ENCODE measurements at regions not wholly inside any gene's neighbourhood (a gene's known extent, or its start where the extent isn't known, plus 50 kb on each side); places are given as distances from the start of the nearest gene placed in this dataset.

DNA sequence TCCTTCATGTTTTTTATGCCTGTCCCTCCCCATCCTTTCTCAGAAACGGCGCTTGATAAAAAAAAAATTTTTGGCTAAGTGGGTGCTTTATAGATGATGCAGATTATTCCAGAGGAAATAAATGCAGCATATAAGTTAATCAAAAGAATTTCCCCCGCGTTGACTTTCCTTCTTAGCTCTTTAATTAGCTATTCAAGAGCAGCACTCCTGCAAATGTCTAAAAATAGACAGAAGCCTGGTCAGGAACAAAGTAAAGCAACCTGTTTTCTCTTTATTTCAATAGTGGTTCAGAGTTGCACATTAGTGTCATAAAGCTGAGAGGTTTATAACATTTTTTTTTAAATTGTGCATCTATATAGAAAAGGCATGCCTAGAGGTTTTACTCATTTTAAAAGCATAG, 439.5 kb upstream of the LRRC7 start:
- FAIRE-seq: no peak
- no peak for DNase-seq (ENCODE audit: low spot score)

- DNase-seq (ENCODE audit: low spot score): no peak
- no peak for FAIRE-seq
These were observed 438.2 kb upstream of the LRRC7 start for GRCh38 chr1:69129538-69129937.

DNA sequence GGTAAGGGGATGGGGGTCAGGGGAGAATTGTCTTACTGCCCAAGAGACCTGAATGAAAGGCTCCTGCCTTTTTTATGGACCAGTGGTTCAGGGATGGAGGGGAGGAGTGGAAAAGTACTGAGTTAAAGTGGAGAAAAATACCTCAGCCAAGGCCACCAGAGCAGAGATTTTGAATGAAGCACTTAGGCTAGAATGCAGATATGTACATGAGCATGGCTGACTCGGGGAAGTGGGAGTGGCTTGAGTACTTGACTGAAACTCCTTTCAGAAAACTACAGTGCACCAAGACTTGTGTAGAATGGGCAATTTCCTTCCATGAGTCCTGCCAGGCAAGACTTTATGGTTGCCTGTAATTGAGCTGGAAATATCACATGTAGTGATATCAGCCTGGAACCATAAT, 429.6 kb upstream of the LRRC7 start:
- no peak for DNase-seq (ENCODE audit: low spot score)
- FAIRE-seq: no peak

DNA sequence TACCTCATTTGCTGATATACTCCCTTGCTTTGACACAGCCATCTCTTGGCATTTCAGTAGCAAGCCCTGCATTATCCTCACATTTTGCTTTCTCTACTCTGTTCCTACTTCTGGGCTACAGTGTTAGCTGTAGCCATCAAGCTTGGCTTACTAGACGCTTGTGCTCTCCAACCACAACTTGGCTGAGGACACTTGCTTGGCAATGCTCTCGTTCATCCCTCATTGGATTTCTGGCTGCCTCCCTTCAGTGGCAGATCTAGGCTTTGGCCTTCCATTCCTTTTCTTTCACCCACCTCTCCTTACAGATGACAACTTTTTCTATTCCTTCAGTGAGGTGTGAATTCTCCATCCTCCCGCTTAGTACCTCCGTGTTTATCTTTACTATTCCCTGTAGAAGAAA, 428.7 kb upstream of the LRRC7 start:
- no peak for FAIRE-seq
- no peak for DNase-seq (ENCODE audit: low spot score)

- no peak for DNase-seq (ENCODE audit: low spot score)
- no peak for FAIRE-seq
These were observed 421.4 kb upstream of the LRRC7 start for GRCh38 chr1:69146303-69146702.

- DNase-seq (ENCODE audit: low spot score): no peak
- FAIRE-seq: no peak
These were observed 419.0 kb upstream of the LRRC7 start for GRCh38 chr1:69148731-69149130.

DNA sequence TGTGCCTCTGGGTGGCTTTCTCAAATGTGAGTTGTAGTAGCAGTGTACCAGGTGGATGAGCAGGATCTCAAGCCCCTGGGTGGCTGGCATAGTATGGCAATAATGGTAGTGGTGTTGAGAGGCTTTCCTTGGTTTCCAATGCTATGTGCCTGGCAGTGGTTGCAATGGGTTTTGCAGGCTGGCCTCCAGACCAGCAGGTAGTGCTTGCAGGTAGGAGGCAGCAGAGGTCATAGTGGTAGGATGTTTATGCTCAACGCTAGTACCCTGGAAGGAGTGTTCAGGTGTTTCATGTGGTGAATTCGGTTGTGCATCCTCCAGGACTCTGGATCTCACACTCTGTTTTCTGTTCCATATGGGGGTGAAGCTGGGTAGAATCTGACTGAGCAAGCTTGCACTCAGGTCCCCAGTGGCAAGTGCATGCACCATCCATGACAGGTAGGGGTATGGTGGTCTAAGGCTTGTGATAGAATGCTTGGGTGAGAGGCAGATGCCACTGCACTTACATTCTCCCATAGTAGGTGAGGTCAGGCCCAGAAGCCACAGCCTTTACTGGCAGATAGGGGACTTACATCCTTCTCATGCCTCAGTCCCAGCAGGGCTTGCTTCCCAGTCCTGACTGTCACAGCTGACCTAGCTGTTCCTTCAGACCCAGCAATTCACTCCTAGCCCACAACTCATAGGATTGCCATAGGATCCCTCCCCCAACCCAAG, 410.5 kb upstream of the LRRC7 start:
- DNase-seq (ENCODE audit: low spot score) (no peak), FAIRE-seq (no peak)

- no peak for FAIRE-seq
- no peak for DNase-seq (ENCODE audit: low spot score)
These were observed 404.5 kb upstream of the LRRC7 start for GRCh38 chr1:69163241-69163640.

DNA sequence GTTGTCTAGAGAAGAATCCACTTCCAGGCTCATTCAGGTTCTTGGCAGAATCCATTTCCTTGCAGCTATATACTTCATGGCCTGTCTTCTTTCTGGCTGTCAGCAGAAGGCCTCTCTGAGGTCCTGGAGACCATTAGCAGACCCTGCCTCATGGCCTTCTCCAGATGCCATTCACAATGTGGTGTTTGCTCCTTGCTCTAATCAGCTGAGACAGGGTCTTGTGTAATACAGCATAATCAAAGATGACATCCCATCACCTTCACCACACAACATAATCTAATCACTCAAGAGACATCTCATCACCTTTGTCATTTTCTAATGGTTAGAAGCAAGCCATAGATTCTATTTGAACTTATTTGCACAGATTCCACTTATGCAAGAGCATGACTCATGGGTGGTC, 403.9 kb upstream of the LRRC7 start:
- no peak for DNase-seq (ENCODE audit: low spot score)

GRCh38 chr1:69167876-69168275, 399.8 kb upstream of the LRRC7 start:
- FAIRE-seq: no peak
- no peak for DNase-seq (ENCODE audit: low spot score)

More for the DNA sequence above, 403.9 kb upstream of the LRRC7 start:
- FAIRE-seq: no peak

DNA sequence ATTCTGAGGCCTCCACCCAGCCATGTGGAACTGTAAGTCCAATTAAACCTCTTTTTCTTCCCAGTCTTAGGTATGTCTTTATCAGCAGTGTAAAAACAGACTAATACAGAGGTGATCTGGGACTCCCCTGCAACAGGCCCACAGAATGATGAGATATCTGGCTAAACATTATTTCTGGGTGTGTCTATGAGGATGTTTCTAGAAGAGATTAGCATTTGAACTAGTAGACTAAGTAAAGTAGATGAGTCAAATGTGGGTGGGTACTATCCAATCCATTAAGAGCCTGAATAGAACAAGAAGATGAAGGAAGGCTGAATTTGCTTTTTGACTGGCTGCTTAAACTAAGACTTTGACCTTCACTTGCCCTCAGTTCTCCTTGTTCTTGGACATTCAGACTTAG, 396.5 kb upstream of the LRRC7 start:
- no peak for DNase-seq (ENCODE audit: low spot score)
- FAIRE-seq: no peak

DNA sequence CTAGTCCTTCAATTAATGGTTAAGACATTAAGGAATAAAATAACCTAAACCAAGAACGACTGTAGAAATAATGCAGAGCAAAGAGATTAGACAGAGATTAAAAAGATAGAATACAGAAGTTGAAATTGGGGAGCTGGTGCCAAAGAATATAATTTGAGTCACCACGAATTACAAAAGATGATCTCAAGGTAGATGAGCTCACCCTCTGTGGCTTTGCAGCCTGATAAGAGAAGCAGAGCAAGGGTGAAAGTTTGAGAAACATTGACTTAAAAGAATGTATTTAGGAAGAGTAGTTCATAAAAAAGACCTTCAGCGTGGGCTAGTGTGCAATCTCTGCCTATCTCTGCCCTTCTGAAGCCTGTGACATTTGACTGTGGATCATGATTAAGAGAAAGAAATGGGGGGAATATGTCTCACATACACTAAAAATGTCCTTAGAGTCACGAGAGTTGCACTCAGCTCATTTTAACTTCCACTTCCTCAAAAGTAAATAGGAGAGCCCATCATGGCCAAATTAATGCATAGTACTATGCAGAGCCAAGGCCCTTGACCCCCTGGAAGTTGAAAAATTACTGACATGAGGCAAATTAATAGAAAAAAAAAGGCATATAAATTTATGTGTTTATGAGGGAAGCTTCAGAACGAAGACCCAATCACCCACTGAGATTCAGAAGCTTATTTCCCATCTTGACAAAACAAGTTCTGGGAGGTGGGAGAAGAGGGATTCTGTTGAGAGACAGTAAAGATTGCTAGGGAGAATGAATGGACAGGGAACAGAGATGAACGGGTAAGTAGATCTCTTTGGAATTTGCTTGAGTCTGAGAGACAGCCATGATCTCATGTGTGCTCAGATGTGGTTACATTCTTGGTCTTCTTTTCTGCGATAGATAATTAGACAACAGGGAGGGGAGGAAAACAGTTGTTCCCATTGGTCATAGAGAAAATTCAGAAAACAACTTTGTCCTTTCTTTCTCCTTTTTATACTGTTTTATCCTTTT, 395.4 kb upstream of the LRRC7 start:
- DNase-seq (ENCODE audit: low spot score): peak; percentile 24
- FAIRE-seq: no peak

DNA sequence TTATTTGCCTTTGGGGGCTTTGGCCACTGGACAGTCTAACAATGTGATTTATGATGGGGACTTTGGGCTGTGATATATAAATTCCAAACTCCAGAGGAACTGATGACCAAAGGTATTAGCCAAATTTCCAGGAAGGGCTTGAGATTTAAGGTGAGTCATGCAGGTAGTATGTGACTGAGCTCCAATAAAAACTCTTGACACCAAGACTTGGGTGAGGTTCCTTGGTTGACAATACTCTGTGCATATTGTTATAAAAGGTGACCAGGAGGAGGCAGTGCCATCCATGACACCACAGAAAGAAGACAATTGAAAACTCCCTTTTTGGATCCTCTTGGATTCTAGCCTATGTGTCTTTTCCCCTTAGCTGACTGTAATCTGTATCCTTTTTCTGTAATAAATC, 392.7 kb upstream of the LRRC7 start:
- peak; percentile 29 for DNase-seq (ENCODE audit: low spot score)
- FAIRE-seq: no peak

- FAIRE-seq (no peak), DNase-seq (ENCODE audit: low spot score) (no peak)
These were observed 387.4 kb upstream of the LRRC7 start for GRCh38 chr1:69180358-69180757.

GRCh38 chr1:69185378-69185777, 382.3 kb upstream of the LRRC7 start:
- FAIRE-seq: no peak

GRCh38 chr1:69191335-69191734, 376.4 kb upstream of the LRRC7 start:
- DNase-seq (ENCODE audit: low spot score) (no peak), FAIRE-seq (no peak)

More at GRCh38 chr1:69185378-69185777, 382.3 kb upstream of the LRRC7 start:
- no peak for DNase-seq (ENCODE audit: low spot score)

DNA sequence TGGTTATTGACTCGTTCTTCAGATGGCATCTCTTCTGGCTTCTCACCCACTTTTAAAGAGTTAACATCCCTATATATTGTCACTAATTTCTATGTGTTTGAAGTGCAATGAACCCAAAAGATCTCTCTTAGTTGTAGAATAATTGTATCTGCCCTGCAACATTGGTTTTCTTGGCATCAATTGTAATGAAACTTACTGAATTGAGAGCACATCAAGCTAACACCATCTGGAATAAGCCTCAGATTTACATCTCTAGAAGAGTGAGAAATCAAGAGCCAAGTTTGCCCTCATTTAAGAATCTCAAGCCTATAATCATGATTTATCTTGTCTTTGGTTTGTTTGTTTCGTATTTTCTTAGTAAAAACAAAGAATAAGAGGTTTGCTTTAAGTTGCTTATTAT, 372.6 kb upstream of the LRRC7 start:
- FAIRE-seq (no peak), DNase-seq (ENCODE audit: low spot score) (no peak)

GRCh38 chr1:69196071-69196470, 371.7 kb upstream of the LRRC7 start:
- no peak for FAIRE-seq
- no peak for DNase-seq (ENCODE audit: low spot score)

- FAIRE-seq (no peak), DNase-seq (ENCODE audit: low spot score) (no peak)
These were observed 369.9 kb upstream of the LRRC7 start for GRCh38 chr1:69197816-69198215.

- FAIRE-seq: no peak
- DNase-seq (ENCODE audit: low spot score): no peak
These were observed 366.0 kb upstream of the LRRC7 start for GRCh38 chr1:69201716-69202115.

DNA sequence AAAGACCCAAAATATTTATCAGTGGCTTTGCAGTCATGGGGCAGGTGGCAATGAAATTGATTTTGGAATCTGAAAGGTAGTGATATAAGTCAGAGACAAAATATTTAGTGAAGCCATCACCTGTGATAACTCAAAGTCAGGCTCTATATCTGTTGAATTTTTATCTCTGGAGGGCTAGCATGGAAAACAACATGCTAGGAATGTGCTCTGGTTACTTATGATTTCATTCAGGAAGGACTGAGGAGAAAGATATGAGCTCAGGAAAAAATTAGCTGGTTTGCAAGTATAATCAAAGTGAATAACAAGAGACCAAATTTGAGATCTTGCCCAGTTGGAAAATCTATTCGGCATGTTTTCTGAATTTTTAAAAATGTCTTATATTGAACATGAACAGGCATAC, 364.6 kb upstream of the LRRC7 start:
- no peak for DNase-seq (ENCODE audit: low spot score)
- no peak for FAIRE-seq

GRCh38 chr1:69213644-69214043, 354.1 kb upstream of the LRRC7 start:
- FAIRE-seq (no peak), DNase-seq (ENCODE audit: low spot score) (no peak)

- DNase-seq (ENCODE audit: low spot score) (no peak), FAIRE-seq (no peak)
These were observed 351.8 kb upstream of the LRRC7 start for GRCh38 chr1:69215883-69216282.
